SU-DHL-6 (cell line): ENCODE measurements at regions not wholly inside any gene's neighbourhood (a gene's known extent, or its start where the extent isn't known, plus 50 kb on each side); places are given as distances from the start of the nearest gene placed in this dataset.

ENCODE experiments used
- EZH2phosphoT487 ChIP-seq: fragments of 200-600 bp; sonication (generic), shearing (Covaris generic); conservative IDR thresholded peaks from 2 replicates; pipeline ENCODE4 v1.6.1; 2018; ENCODE audit warnings: mild to moderate bottlenecking, antibody characterized with exemption, low read length, moderate library complexity, mixed read lengths
- TF ChIP-seq, protein P1 (sequence below): fragments of 200-600 bp; sonication (generic); IDR thresholded peaks from one replicate; pipeline ENCODE4 v1.5.1; 2017; ENCODE audit warnings: antibody characterized with exemption, mild to moderate bottlenecking, low read length, moderate library complexity; ENCODE audit not compliant: insufficient read depth, poor library complexity, severe bottlenecking

DNA sequence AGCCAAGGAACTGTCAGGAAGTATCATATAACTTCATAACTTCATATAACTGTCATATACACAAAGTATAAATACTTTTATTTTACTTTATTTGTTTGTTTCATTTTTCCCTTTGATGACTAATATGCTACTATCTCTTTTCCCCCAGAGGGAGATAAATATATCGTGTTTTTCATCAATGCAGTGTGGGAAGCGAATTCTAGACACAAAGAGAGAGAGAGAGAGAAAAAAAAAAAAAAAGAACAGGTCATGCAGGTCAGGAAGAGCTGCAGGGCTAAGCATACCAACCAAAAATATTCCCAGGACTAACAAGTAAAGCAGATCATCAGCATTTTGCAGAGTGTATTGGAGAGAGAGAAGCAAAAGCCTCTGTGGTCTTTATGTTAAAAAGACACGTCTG lies 1849.2 kb downstream of the STIM2 start:
- TF ChIP-seq, protein P1, sequence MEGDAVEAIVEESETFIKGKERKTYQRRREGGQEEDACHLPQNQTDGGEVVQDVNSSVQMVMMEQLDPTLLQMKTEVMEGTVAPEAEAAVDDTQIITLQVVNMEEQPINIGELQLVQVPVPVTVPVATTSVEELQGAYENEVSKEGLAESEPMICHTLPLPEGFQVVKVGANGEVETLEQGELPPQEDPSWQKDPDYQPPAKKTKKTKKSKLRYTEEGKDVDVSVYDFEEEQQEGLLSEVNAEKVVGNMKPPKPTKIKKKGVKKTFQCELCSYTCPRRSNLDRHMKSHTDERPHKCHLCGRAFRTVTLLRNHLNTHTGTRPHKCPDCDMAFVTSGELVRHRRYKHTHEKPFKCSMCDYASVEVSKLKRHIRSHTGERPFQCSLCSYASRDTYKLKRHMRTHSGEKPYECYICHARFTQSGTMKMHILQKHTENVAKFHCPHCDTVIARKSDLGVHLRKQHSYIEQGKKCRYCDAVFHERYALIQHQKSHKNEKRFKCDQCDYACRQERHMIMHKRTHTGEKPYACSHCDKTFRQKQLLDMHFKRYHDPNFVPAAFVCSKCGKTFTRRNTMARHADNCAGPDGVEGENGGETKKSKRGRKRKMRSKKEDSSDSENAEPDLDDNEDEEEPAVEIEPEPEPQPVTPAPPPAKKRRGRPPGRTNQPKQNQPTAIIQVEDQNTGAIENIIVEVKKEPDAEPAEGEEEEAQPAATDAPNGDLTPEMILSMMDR: no peak
- no peak for TF ChIP-seq EZH2phosphoT487
